HepG2 (cell line): ENCODE measurements at regions not wholly inside any gene's neighbourhood (a gene's known extent, or its start where the extent isn't known, plus 50 kb on each side); places are given as distances from the start of the nearest gene placed in this dataset.

ENCODE experiments used
- ATAC-seq: fragments of 200-7000 bp; cut with Tn5 transposase; 3 replicates; pipeline ENCODE4 v1.9.1; 2020; ENCODE audit warnings: mild to moderate bottlenecking, moderate library complexity
- BruUV-seq: library from RNA; stranded (reverse); fragments of 400-500 nt; replicated peaks from 2 replicates; lab custom pipeline; 2021; lab: Mats Ljungman, UMichigan
- CTCF ChIA-PET: fragments of 300-600 bp; formaldehyde crosslinking; extraction: SDS; loops from one replicate; lab custom pipeline; 2021; ENCODE audit warnings: low total read pairs, inconsistent platforms, low intra/inter-chr PET ratio; lab: Yijun Ruan, JAX
- POLR2A ChIA-PET: fragments of 350-600 bp; sonication (Branson Sonifier 250); formaldehyde crosslinking; loops from one replicate; lab custom pipeline; 2020; ENCODE audit warnings: antibody characterized with exemption, inconsistent platforms; lab: Yijun Ruan, JAX
- DNase-seq: peaks from one replicate; pipeline ENCODE4 v3.0.0-alpha.2; 2015; ENCODE audit warnings: low spot score
- FAIRE-seq: peaks from 3 replicates; lab custom pipeline; 2011; peaks lifted over from hg19 to GRCh38; lab: Jason Lieb, UNC
- H2AFZ ChIP-seq: one replicate; pipeline ENCODE4 v1.6.1; 2011; ENCODE audit warnings: low read length, inconsistent platforms
- H3K27ac ChIP-seq: fragments of 300-600 bp; 3 replicates; pipeline ENCODE4 v1.8.0; 2011; ENCODE audit warnings: mixed run types, mild to moderate bottlenecking, mixed read lengths, low read length, inconsistent platforms; ENCODE audit not compliant: insufficient read depth; ENCODE audit errors: extremely low read length
- H3K27me3 ChIP-seq, 2 experiments: fragments of 200-600 bp in 1 of 2; 2 replicates in 1 of 2; 3 replicates in 1 of 2; pipeline versions ENCODE4 v1.6.0 to v1.8.0; 2011; ENCODE audit warnings: low read length in 2 of 2, mild to moderate bottlenecking in 2 of 2, moderate library complexity in 2 of 2, inconsistent platforms in 1 of 2; ENCODE audit not compliant: insufficient read depth in 2 of 2, control insufficient read depth in 1 of 2
- H3K36me3 ChIP-seq, 2 experiments: fragments of 200-600 bp in 1 of 2; replicated peaks in 1 of 2; 2 replicates in 1 of 2; 3 replicates in 1 of 2; pipeline versions ENCODE4 v1.5.1 to v1.8.0; 2011; ENCODE audit warnings: low read length in 2 of 2, inconsistent platforms in 1 of 2; ENCODE audit not compliant: insufficient read depth in 2 of 2, control insufficient read depth in 1 of 2
- H3K4me1 ChIP-seq: 2 replicates; pipeline ENCODE4 v1.5.1; 2012; ENCODE audit warnings: low read length, inconsistent platforms; ENCODE audit not compliant: insufficient read depth
- H3K4me2 ChIP-seq: 2 replicates; pipeline ENCODE4 v1.6.0; 2011; ENCODE audit warnings: low read depth, low read length, inconsistent platforms
- H3K4me3 ChIP-seq, 3 experiments: fragments of 200-600 bp in 1 of 3; sonication (generic), shearing (Covaris generic) in 1 of 3; replicated peaks in 1 of 3; 2 replicates each; pipeline ENCODE4 v1.5.1; 2011 to 2016; ENCODE audit warnings: low read length in 3 of 3, inconsistent platforms in 2 of 3, low read depth in 2 of 3, mild to moderate bottlenecking in 2 of 3, control low read depth in 1 of 3, mixed read lengths in 1 of 3; ENCODE audit not compliant: insufficient read depth in 1 of 3
- H3K79me2 ChIP-seq: one replicate; pipeline ENCODE4 v1.6.1; 2011; ENCODE audit warnings: low read length, inconsistent platforms; ENCODE audit not compliant: insufficient read depth
- H3K9ac ChIP-seq: 2 replicates; pipeline ENCODE4 v1.6.0; 2011; ENCODE audit warnings: mild to moderate bottlenecking, low read depth, low read length, inconsistent platforms; ENCODE audit not compliant: insufficient read depth
- H3K9me3 ChIP-seq: 2 replicates; pipeline ENCODE4 v1.5.1; 2012; ENCODE audit warnings: mild to moderate bottlenecking, low read length
- H4K20me1 ChIP-seq: 2 replicates; pipeline ENCODE4 v1.6.0; 2011; ENCODE audit warnings: inconsistent platforms, mild to moderate bottlenecking, low read length, moderate library complexity; ENCODE audit not compliant: insufficient read depth
- ATM ChIP-seq: fragments of 450-650 bp; IDR thresholded peaks from 2 replicates; pipeline ENCODE4 v1.7.1; 2017; ENCODE audit warnings: mild to moderate bottlenecking, borderline replicate concordance
- CEBPB ChIP-seq: IDR thresholded peaks from 2 replicates; pipeline ENCODE4 v1.6.1; 2011; ENCODE audit warnings: low read depth, low read length, improper control_type of control experiment, borderline replicate concordance
- CEBPG ChIP-seq: IDR thresholded peaks from 2 replicates; pipeline ENCODE4 v1.6.1; 2016
- DNMT3B ChIP-seq: conservative IDR thresholded peaks from 2 replicates; pipeline ENCODE4 v1.6.1; 2016; ENCODE audit warnings: missing biosample characterization, control low read depth
- FOXC1 ChIP-seq: sonication (generic); formaldehyde crosslinking; IDR thresholded peaks from 2 replicates; pipeline ENCODE4 v1.8.0; 2022; ENCODE audit warnings: mild to moderate bottlenecking, missing genetic modification reagents, borderline replicate concordance
- JUN ChIP-seq: sonication (generic); formaldehyde crosslinking; IDR thresholded peaks from 2 replicates; pipeline ENCODE4 v1.4.0; 2020; ENCODE audit warnings: mild to moderate bottlenecking, missing genetic modification reagents
- MTF2 ChIP-seq: sonication (generic); formaldehyde crosslinking; IDR thresholded peaks from 2 replicates; pipeline ENCODE4 v1.5.0; 2020; ENCODE audit warnings: missing genetic modification reagents, borderline replicate concordance
- RBAK ChIP-seq: sonication (generic); formaldehyde crosslinking; IDR thresholded peaks from 2 replicates; pipeline ENCODE4 v1.5.1; 2020; ENCODE audit warnings: mild to moderate bottlenecking, missing genetic modification reagents
- SIX4 ChIP-seq: sonication (generic); formaldehyde crosslinking; IDR thresholded peaks from 2 replicates; pipeline ENCODE4 v1.4.0; 2020; ENCODE audit warnings: missing genetic modification reagents
- ZMYM3 ChIP-seq: sonication (generic); formaldehyde crosslinking; IDR thresholded peaks from 2 replicates; pipeline ENCODE4 v1.5.1; 2020; ENCODE audit warnings: mild to moderate bottlenecking, missing genetic modification reagents
- ZNF224 ChIP-seq: sonication (generic); formaldehyde crosslinking; IDR thresholded peaks from 2 replicates; pipeline ENCODE4 v1.5.0; 2020; ENCODE audit warnings: mild to moderate bottlenecking, missing genetic modification reagents
- ZNF891 ChIP-seq: sonication (generic); formaldehyde crosslinking; IDR thresholded peaks from 2 replicates; pipeline ENCODE4 v1.5.0; 2020; ENCODE audit warnings: mild to moderate bottlenecking, missing genetic modification reagents
- WGBS: methylation state at CpG from one replicate; pipeline ENCODE4 v1.1.6; 2017; ENCODE audit warnings: low lambda C conversion rate; 5-methylcytosine and 5-hydroxymethylcytosine counted together
- in situ Hi-C: cut with HindIII; loops from 2 replicates; pipeline ENCODE4 v1.10.0; 2017; ENCODE audit warnings: low pct_unique_long_range_greater_than_20kb; ENCODE audit not compliant: extremely low pct_ligation_motif_present
- intact Hi-C: fragments of 100-400 bp; cut with micrococcal nuclease; formaldehyde crosslinking; loops from one replicate; pipeline ENCODE4 v1.10.0; 2022; ENCODE audit not compliant: unreplicated experiment
- TF ChIP-seq, protein P1 (sequence below): IDR thresholded peaks from 2 replicates; pipeline ENCODE4 v1.6.1; 2016; ENCODE audit warnings: missing compliant biosample characterization, missing genetic modification reagents, borderline replicate concordance
- TF ChIP-seq, protein P2 (sequence below): conservative IDR thresholded peaks from 2 replicates; pipeline ENCODE4 v1.6.1; 2018; ENCODE audit warnings: missing genetic modification reagents
- TF ChIP-seq, protein P3 (sequence below): sonication (generic); formaldehyde crosslinking; IDR thresholded peaks from 2 replicates; pipeline ENCODE4 v1.5.0; 2020; ENCODE audit warnings: mild to moderate bottlenecking, missing genetic modification reagents

DNA sequence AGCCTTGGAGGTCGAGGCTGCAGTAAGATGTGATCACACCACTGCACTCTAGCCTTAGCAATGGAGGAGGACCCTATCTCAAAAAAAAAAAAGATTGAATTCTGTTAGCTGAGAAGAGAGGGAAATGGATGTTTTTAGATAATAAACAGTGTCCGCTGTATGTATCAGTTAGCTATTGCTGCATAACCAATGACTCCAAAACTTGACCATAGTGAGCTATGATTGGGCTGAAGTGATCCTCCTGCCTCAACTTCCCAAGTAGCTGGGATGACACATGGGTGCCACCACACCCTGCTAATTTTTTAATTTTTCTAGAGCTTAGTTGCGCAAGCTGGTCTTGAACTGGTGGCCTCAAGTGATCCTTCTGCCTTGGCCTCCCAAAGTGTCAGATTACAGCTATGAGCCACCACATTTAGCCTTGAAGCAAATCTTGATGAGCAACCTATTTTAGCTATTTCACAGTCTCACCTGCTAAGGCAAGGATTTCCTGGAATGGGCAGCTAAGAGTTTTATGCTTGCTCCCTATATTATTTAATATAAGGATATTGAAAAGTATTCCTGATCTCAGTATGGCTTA is 68.3 kb upstream of the ATF7IP2 start:
- H3K9me3 ChIP-seq, result no peaks in the 10 kb centered on the region
- FAIRE-seq, result no peak
- no peaks in the 10 kb centered on the region for H3K36me3 ChIP-seq
- H3K9ac ChIP-seq, result no peak overlapping the region
- WGBS, result 93% methylated on average over 3 of the region's 3 CpGs
- no peak overlapping the region for H2AFZ ChIP-seq
- H3K4me1 ChIP-seq, result peaks cover 73% of the 10 kb centered on the region
- ChIA-PET CTCF (no interaction called here), POLR2A (interaction anchor here (1.0 to 2.4 kb wide), 5 partner anchors 45 to 426 kb away, joined by 3 to 12 read pairs (median 4); partner anchors contain the start of genes ATF7IP2 and NUBP1)
- in situ Hi-C loops, result loop anchor here (5.0 kb wide), 1 partner anchor 190 kb away; no protein-coding TSS in a partner anchor
- H3K27me3 ChIP-seq, result no peaks in the 10 kb centered on the region
- TF ChIP-seq MTF2 (peak; percentile 1; the same call in 1 of the 2 replicates), FOXC1 (CRISPR knock-in tag) (0 out of 2 replicates have a peak, but pooled peaks have one; percentile 54), ZNF891 (no peak), ATM (no peak), DNMT3B (CRISPR knock-in tag) (no peak), JUN (CRISPR knock-in tag) (peak; percentile 2; the same call in 1 of the 2 replicates), CEBPG (CRISPR knock-in tag) (0 out of 2 replicates have a peak, but pooled peaks have one; percentile 36), RBAK (CRISPR knock-in tag) (peak; percentile 93), ZMYM3 (CRISPR knock-in tag) (0 out of 2 replicates have a peak, but pooled peaks have one; percentile 57), SIX4 (CRISPR knock-in tag) (peak; percentile 77; the same call in 1 of the 2 replicates), CEBPB (peak; percentile 58; the same call in 1 of the 2 replicates), ZNF224 (no peak)
- TF ChIP-seq, protein P1, sequence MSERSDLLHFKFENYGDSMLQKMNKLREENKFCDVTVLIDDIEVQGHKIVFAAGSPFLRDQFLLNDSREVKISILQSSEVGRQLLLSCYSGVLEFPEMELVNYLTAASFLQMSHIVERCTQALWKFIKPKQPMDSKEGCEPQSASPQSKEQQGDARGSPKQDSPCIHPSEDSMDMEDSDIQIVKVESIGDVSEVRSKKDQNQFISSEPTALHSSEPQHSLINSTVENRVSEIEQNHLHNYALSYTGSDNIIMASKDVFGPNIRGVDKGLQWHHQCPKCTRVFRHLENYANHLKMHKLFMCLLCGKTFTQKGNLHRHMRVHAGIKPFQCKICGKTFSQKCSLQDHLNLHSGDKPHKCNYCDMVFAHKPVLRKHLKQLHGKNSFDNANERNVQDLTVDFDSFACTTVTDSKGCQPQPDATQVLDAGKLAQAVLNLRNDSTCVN (CRISPR knock-in tag), result 0 out of 2 replicates have a peak, but pooled peaks have one; percentile 40
- TF ChIP-seq, protein P2, sequence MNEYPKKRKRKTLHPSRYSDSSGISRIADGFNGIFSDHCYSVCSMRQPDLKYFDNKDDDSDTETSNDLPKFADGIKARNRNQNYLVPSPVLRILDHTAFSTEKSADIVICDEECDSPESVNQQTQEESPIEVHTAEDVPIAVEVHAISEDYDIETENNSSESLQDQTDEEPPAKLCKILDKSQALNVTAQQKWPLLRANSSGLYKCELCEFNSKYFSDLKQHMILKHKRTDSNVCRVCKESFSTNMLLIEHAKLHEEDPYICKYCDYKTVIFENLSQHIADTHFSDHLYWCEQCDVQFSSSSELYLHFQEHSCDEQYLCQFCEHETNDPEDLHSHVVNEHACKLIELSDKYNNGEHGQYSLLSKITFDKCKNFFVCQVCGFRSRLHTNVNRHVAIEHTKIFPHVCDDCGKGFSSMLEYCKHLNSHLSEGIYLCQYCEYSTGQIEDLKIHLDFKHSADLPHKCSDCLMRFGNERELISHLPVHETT (CRISPR knock-in tag), result no peak
- TF ChIP-seq, protein P3, sequence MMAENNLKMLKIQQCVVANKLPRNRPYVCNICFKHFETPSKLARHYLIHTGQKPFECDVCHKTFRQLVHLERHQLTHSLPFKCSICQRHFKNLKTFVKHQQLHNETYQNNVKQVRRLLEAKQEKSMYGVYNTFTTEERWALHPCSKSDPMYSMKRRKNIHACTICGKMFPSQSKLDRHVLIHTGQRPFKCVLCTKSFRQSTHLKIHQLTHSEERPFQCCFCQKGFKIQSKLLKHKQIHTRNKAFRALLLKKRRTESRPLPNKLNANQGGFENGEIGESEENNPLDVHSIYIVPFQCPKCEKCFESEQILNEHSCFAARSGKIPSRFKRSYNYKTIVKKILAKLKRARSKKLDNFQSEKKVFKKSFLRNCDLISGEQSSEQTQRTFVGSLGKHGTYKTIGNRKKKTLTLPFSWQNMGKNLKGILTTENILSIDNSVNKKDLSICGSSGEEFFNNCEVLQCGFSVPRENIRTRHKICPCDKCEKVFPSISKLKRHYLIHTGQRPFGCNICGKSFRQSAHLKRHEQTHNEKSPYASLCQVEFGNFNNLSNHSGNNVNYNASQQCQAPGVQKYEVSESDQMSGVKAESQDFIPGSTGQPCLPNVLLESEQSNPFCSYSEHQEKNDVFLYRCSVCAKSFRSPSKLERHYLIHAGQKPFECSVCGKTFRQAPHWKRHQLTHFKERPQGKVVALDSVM (CRISPR knock-in tag), result peak; percentile 75
- H4K20me1 ChIP-seq, result no peaks in the 10 kb centered on the region
- H3K4me2 ChIP-seq, result no peak overlapping the region
- no peak for ATAC-seq
- H3K79me2 ChIP-seq, result no peaks in the 10 kb centered on the region
- no peak for DNase-seq
- no peak overlapping the region for H3K4me3 ChIP-seq
- no TSS peak for BruUV-seq
- intact Hi-C loops, result loop anchor here (10.0 kb wide), 1 partner anchor 327 kb away; no protein-coding TSS in a partner anchor
- peak overlapping the region; percentile 73 for H3K27ac ChIP-seq
